Lower leg skin (tissue), 4 donors: ENCODE measurements at regions not wholly inside any gene's neighbourhood (a gene's known extent, or its start where the extent isn't known, plus 50 kb on each side); places are given as distances from the start of the nearest gene placed in this dataset.

ENCODE experiments used
- DNase-seq, 2 donors: peaks; one replicate each; pipeline ENCODE4 v3.0.0-alpha.2; 2019; ENCODE audit warnings: low spot score in 2 of 2
- H3K4me3 ChIP-seq: fragments of 200-600 bp; sonication (generic); 2 replicates; pipeline ENCODE4 v1.5.1; 2017; ENCODE audit warnings: mild to moderate bottlenecking, low read depth; ENCODE audit not compliant: poor library complexity, severe bottlenecking
- POLR2A ChIP-seq, 2 donors: fragments of 450-650 bp; IDR thresholded peaks; one replicate each; pipeline ENCODE4 v1.6.1; 2016 to 2017; ENCODE audit warnings: antibody characterized with exemption in 2 of 2, mild to moderate bottlenecking in 1 of 2, moderate library complexity in 1 of 2
- WGBS, 2 donors: methylation state at CpG; one replicate each; pipeline ENCODE4 v1.1.5; 2018; 5-methylcytosine and 5-hydroxymethylcytosine counted together
- intact Hi-C: fragments of 100-400 bp; cut with DNase I; formaldehyde crosslinking; loops from one replicate; pipeline ENCODE4 v1.15.0; 2023; ENCODE audit warnings: low total_unique reads
- TF ChIP-seq, protein P1 (sequence below), 3 donors: fragments of 450-650 bp; IDR thresholded peaks; one replicate each; pipeline ENCODE4 v1.5.1; 2016; ENCODE audit warnings: antibody characterized with exemption in 3 of 3, mild to moderate bottlenecking in 3 of 3, moderate library complexity in 2 of 3

DNA sequence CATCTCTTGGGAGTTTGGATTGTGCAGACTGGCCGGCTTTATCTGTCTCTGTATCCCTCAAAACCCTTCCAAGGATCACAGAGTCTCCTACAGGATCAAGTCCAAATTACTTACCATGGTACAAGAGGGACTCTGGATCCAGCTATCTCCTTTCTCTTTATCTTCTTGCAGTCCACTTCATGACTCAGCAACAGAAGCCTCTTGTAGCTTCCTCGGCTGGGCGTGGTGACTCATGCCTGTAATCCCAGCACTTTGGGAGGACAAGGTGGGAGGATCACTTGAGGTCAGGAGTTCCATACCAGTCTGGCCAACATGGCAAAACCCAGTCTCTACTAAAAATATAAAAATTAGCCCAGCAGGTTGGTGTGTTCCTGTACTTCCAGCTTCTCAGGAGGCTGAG lies 189.7 kb downstream of the BCAT1 start:
- no peak overlapping the region for H3K4me3 ChIP-seq
- intact Hi-C loops, result no loop called here
- DNase-seq, result no peak
- WGBS, 2 donors, result 85 to 86% methylated on average over 3 of the region's 3 CpGs
- TF ChIP-seq, protein P1, sequence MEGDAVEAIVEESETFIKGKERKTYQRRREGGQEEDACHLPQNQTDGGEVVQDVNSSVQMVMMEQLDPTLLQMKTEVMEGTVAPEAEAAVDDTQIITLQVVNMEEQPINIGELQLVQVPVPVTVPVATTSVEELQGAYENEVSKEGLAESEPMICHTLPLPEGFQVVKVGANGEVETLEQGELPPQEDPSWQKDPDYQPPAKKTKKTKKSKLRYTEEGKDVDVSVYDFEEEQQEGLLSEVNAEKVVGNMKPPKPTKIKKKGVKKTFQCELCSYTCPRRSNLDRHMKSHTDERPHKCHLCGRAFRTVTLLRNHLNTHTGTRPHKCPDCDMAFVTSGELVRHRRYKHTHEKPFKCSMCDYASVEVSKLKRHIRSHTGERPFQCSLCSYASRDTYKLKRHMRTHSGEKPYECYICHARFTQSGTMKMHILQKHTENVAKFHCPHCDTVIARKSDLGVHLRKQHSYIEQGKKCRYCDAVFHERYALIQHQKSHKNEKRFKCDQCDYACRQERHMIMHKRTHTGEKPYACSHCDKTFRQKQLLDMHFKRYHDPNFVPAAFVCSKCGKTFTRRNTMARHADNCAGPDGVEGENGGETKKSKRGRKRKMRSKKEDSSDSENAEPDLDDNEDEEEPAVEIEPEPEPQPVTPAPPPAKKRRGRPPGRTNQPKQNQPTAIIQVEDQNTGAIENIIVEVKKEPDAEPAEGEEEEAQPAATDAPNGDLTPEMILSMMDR (IDR thresholded peaks at IDR 0.05), result no peak
- TF ChIP-seq POLR2A (IDR thresholded peaks at IDR 0.05), result no peak

DNA sequence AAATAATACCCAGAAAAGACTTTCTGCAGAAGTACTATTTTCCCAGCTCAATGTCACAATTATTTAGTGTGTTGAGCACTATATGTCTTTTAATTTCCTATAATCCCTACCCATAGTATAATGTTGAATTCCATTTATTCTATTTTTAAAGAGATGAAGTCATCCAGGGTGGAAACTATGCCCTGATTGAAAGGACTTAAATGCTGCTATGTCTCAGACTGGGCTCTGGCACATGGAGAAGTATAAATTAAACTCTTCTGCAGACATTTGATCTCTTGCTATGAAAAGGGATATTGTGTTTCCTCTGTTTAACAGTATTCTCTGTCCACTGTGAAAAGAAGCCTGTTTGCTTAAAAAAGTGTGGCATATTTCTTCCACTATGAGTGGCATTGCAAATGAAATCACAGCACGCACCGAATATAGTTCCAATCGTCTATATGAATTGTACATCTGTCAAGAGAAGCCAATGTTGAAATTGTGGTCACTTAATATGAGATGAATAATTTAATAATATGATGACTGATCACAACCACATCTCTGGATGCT lies 192.3 kb downstream of the BCAT1 start:
- WGBS, 2 donors, result 82 to 87% methylated on average over 3 of the region's 3 CpGs
- no peak overlapping the region for H3K4me3 ChIP-seq
- TF ChIP-seq, protein P1 (IDR thresholded peaks at IDR 0.05), result no peak
- no peak for TF ChIP-seq POLR2A (IDR thresholded peaks at IDR 0.05)
- intact Hi-C loops, result no loop called here
- no peak for DNase-seq

DNA sequence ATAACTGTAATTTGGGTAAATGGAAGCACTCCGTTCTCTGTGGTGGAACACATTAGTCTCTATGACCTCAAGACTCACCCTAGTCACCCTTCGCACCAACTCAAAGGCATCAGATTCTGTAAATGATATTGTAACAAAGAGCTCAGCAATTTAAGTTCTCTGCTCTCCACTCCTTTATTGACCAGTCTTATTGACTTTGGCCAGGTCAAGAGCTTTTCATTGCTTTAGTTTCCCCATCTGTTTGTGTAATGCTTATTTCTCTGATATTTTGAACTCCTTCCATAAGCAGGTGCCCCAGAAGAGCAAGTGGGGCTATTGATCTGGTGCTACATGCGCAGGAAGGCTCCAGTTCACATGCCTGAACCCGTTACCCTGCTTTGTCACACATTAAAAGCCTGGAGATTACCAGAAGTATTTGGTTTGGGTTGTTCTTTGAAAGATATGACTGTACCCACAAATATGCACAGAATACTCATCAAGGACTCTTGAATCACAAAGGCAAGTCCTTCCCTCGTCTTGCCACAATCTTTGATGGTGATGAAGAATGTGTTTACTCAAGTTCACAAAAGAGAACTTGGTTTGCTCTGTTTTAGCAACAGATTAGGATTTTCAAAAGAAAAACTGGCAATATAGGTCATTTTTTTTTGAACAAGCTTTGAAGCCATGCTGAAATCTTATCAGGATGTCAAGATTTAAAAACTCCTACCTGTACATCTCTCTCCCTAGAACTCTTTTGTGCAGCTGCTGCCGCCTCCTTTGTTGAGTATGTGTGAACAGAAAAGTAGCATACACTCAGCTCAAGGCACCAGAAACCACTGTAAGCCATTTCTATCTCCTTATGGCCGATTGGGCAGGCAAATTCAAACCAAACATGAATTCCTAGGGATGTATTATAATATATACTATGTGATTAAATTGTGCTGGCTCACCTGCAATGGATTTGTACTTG lies 193.9 kb downstream of the BCAT1 start:
- H3K4me3 ChIP-seq, result no peak overlapping the region
- WGBS, 2 donors, result 61 to 70% methylated on average over 7 of the region's 7 CpGs
- DNase-seq, result no peak
- intact Hi-C loops, result no loop called here
- no peak for TF ChIP-seq POLR2A (IDR thresholded peaks at IDR 0.05)
- TF ChIP-seq, protein P1 (IDR thresholded peaks at IDR 0.05), result no peak

DNA sequence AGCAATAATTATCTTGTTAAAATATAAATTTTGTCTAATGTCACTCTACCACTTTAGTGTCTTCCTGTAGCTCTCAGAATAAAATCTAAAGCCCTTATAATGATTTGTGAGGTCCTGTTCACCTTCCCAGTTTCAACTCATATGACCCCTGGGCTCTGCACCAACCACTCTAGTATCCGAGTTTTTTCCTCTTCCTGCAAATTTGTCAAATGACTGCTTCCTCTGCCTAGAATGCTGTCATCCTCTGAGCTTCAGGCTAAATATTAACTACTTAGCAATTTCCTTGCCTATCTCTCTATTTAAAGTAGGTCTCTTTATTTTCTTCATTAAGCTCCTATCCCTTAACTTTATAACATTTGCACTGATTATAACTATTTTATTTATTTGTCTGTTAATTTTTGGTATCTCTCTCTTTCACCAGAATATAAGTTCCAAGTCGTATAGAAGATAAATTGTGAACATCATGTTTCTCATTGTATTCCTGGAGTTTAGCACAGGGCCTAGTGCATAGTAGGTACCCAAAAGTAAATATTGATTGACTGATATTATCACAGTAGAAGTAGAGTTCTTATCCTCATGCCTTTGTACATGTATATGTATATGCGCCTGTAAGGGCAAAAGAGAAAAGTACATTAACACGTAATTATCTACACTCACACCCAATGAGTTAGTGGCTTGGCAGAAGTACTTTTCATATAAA lies 196.0 kb downstream of the BCAT1 start:
- TF ChIP-seq, protein P1 (IDR thresholded peaks at IDR 0.05), result no peak
- WGBS, 2 donors, result 72 to 78% methylated on average over 4 of the region's 4 CpGs
- H3K4me3 ChIP-seq, result no peak overlapping the region
- DNase-seq, result no peak
- intact Hi-C loops, result no loop called here

DNA sequence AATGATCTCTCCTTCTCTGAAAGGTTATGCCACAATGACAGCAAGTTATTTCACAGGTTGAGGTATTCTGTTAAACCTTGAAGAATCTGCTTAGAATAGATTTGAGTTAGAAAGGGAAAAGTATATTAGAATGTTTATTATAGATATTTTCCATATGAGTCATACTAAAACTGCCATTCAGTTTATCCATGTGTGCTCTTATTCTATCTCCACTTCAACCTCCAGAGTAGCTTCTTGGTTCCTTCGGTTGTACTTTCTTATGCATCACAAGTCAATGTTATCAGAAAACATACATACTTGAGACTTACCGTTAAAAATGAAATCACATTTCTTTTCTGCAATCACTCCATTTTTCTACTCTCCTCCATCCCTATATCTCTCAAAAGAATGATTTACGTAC lies 197.7 kb downstream of the BCAT1 start:
- intact Hi-C loops, result no loop called here
- H3K4me3 ChIP-seq, result no peak overlapping the region
- 92 to 95% methylated on average over 3 of the region's 3 CpGs for WGBS, 2 donors
- no peak for DNase-seq
- TF ChIP-seq, protein P1 (IDR thresholded peaks at IDR 0.05), result no peak
- TF ChIP-seq POLR2A (IDR thresholded peaks at IDR 0.05), result no peak
